Immature natural killer cell (primary cell): ENCODE measurements at regions not wholly inside any gene's neighbourhood (a gene's known extent, or its start where the extent isn't known, plus 50 kb on each side); places are given as distances from the start of the nearest gene placed in this dataset.

Source experiments
- DNase-seq, 3 donors: peaks; one replicate each; pipeline ENCODE4 v3.0.0; 2022; ENCODE audit warnings: mixed read lengths in 1 of 3
- H3K27ac Mint-ChIP-seq, 6 donors: one replicate each; pipeline ENCODE4 v1.8.0; 2020; ENCODE audit warnings: mixed read lengths in 6 of 6, mild to moderate bottlenecking in 5 of 6, inconsistent platforms in 4 of 6, moderate library complexity in 3 of 6
- H3K27me3 Mint-ChIP-seq, 3 donors: one replicate each; pipeline ENCODE4 v1.8.0; 2020 to 2021; ENCODE audit warnings: low read depth in 3 of 3, mild to moderate bottlenecking in 3 of 3, mixed read lengths in 3 of 3, moderate library complexity in 3 of 3, inconsistent platforms in 1 of 3
- H3K36me3 Mint-ChIP-seq, 3 donors: one replicate each; pipeline ENCODE4 v1.8.0; 2020; ENCODE audit warnings: mixed read lengths in 3 of 3, inconsistent platforms in 2 of 3, mild to moderate bottlenecking in 2 of 3
- H3K4me1 Mint-ChIP-seq, 2 donors: one replicate each; pipeline ENCODE4 v1.8.0; 2020; ENCODE audit warnings: inconsistent platforms in 2 of 2, mild to moderate bottlenecking in 2 of 2, mixed read lengths in 2 of 2, moderate library complexity in 1 of 2
- H3K4me3 Mint-ChIP-seq, 5 donors: one replicate each; pipeline ENCODE4 v1.8.0; 2020; ENCODE audit warnings: mild to moderate bottlenecking in 5 of 5, mixed read lengths in 5 of 5, inconsistent platforms in 3 of 5, moderate library complexity in 3 of 5
- H3K9me3 Mint-ChIP-seq, 6 donors: one replicate each; pipeline ENCODE4 v1.8.0; 2020; ENCODE audit warnings: mild to moderate bottlenecking in 6 of 6, mixed read lengths in 6 of 6, inconsistent platforms in 4 of 6, moderate library complexity in 3 of 6

DNA sequence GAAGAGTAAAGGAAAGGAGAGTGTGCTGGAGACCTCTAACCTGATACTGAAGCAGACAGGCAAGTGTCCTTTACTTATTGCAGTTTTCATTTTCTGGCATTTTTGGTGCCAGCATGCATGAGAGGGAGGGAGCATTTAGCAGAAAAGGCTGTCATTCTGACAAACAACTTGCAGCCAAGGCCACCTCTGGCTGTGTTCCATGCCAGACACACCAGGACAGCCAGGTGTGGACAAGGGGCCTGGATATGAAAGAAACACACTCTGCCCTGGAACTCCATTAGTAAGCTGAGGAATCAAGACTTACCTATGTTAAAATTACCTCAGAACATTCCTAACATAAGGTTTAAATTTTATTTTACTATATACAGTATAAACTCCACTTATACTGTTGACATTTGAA is 365.4 kb upstream of the CAMK1G start:
- no peak overlapping the region for H3K27ac Mint-ChIP-seq
- DNase-seq = no peak
- no peak overlapping the region for H3K4me3 Mint-ChIP-seq
- H3K27me3 Mint-ChIP-seq = peaks cover 0 to 2% (median 0%) of the 10 kb centered on the region in 3 donors
- no peaks in the 10 kb centered on the region for H3K4me1 Mint-ChIP-seq
- H3K36me3 Mint-ChIP-seq = no peaks in the 10 kb centered on the region
- peaks cover 0 to 12% (median 3%) of the 10 kb centered on the region in 6 donors for H3K9me3 Mint-ChIP-seq

DNA sequence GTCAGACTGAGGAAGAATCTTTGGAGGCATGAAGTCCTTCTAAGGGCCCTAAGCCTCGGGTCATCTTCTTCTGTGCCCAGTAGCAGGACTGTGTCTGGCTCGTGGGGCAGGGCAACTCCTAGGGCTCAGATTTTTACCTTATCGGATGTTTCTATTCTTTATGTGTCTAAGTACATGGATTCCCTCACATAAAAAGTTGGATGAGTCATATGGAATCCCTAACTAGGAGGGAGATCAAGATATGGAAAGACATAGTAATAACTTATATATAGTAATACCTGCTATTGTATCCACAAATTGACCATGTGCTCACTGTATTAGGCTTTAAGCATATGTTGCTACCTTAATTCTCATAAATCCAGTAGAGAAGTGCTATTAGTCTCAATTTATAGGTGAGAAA is 364.5 kb upstream of the CAMK1G start:
- no peaks in the 10 kb centered on the region for H3K4me1 Mint-ChIP-seq
- H3K4me3 Mint-ChIP-seq = no peak overlapping the region
- DNase-seq = no peak
- H3K27me3 Mint-ChIP-seq = peaks cover 0 to 2% (median 0%) of the 10 kb centered on the region in 3 donors
- peaks cover 0 to 12% (median 3%) of the 10 kb centered on the region in 6 donors for H3K9me3 Mint-ChIP-seq
- H3K36me3 Mint-ChIP-seq = no peaks in the 10 kb centered on the region
- H3K27ac Mint-ChIP-seq = no peak overlapping the region

DNA sequence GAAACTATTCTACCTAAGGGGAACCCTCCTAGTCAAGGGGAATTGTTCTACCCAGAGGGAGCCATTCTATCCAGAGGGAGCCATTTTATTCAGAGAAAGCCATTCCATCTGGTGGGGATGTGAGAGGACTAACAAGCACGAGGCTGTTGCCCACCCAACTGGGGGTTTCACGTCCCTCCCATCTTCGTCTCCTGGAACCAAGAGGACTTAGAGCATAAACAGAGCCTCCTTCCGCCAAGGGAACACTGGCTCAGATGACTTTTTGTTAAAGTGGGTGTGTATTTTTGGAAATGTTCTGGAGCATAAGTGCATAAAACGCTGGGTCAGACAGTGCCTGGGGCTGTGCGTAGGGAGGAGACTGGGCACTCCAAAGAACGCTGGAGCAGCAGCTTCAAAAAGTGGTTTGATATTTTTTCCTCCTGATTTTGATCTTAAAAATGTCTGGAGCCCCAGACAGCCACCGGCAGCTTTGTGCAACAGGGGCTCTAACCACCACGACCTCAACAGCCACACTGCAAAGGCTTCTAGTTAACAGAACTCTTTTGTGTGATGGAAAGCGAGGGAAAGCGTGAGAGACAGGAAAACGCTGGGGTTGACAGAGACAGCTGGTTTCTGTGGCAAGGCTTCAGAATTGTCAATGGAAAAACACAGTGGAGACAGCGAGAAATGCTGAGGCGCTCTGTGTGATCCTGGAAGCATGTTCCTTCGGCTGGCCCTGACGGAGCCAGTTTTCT is 363.6 kb upstream of the CAMK1G start:
- Mint-ChIP-seq H3K36me3 (no peaks in the 10 kb centered on the region), H3K27ac (no peak overlapping the region), H3K27me3 (peaks cover 0 to 3% (median 2%) of the 10 kb centered on the region in 3 donors), H3K4me1 (no peaks in the 10 kb centered on the region), H3K4me3 (no peak overlapping the region), H3K9me3 (peaks cover 0 to 12% (median 3%) of the 10 kb centered on the region in 6 donors)
- DNase-seq = no peak

DNA sequence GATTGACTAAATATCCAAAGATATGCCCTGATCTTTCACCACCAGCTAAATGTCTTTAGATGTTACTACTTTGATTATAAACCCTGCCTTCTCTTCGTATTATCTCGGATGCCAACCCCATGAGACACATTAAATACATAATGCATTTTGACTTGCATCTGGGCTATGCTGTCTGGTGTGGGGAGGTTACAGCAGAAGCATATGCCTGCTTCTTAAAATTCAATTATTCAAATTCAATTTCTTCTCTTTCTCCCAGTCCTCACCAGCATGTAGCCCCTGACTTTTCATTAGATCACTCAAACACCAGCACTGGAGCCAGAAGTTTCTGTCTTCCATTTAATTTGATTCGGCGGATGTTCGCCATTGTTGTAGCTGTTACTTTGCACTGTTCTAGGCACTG is 360.7 kb upstream of the CAMK1G start:
- Mint-ChIP-seq H3K9me3 (peaks cover 0 to 8% (median 2%) of the 10 kb centered on the region in 6 donors), H3K4me3 (no peak overlapping the region), H3K36me3 (no peaks in the 10 kb centered on the region), H3K4me1 (no peaks in the 10 kb centered on the region), H3K27ac (no peak overlapping the region), H3K27me3 (peaks cover 0 to 2% (median 1%) of the 10 kb centered on the region in 3 donors)
- DNase-seq = no peak

DNA sequence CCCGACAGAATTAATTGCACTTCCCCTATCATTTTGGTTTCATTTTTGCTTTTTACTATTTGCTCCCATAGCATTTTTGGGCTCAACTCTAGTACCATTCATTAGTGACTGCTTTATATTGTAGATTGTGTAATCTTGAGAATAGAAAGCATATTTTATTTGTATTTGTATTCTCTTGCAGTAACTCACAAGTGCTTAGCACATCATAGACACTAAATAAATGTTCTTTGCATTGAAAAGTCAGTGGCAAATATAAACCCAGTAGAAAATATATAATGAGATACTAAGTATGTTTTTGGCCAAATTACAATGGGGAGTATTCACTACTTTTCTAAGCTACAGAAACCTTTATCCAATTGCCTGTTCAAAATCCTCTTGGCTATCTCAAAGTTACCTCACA is 359.7 kb upstream of the CAMK1G start:
- Mint-ChIP-seq H3K27ac (no peak overlapping the region), H3K4me3 (no peak overlapping the region), H3K36me3 (no peaks in the 10 kb centered on the region), H3K4me1 (no peaks in the 10 kb centered on the region), H3K27me3 (peaks cover 0 to 2% (median 1%) of the 10 kb centered on the region in 3 donors), H3K9me3 (peaks cover 0 to 8% (median 1%) of the 10 kb centered on the region in 6 donors)
- no peak for DNase-seq

DNA sequence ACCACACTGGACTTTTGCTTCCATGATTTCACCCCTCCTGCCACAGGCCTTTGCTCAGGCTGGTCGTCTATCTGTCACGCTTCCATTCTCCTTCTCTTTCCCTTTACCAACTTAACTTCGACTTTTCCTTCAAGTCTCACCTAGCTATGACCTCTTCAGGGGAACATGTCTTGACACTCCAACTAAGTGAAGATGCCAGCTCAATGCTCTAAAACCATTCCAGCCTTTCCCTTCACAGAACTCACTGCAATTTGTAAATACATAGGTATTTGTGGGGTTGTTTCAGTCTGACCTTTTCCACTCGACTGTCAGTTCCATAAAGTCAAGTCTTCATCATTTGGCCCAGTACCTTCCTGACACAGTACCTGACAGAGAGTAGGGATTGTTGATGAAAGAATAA is 358.6 kb upstream of the CAMK1G start:
- Mint-ChIP-seq H3K4me3 (no peak overlapping the region), H3K36me3 (no peaks in the 10 kb centered on the region), H3K27me3 (peaks cover 0 to 2% (median 1%) of the 10 kb centered on the region in 3 donors), H3K4me1 (no peaks in the 10 kb centered on the region), H3K9me3 (peaks cover 0 to 8% (median 4%) of the 10 kb centered on the region in 6 donors), H3K27ac (no peak overlapping the region)
- no peak for DNase-seq

DNA sequence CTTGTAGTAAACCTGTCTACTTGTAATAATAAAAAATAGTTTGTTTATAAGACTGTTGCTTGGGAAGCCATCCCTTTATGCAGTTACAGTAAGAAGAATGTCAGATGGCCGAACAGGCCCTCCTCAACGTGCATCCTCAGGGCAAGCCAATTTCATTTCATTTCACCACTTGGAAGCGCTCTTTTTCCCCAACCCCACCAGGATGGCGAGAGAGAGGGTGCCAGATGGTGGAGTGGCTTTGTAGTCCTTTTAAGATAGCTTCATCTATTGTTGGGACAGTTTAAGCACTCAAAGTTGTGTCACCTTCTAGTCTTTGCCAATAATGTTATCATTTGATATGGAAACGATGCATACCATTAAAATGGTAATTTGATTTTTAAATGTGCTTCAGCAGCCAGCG is 356.3 kb upstream of the CAMK1G start:
- Mint-ChIP-seq H3K9me3 (peaks cover 6 to 14% (median 9%) of the 10 kb centered on the region in 6 donors), H3K4me3 (no peak overlapping the region), H3K27me3 (peaks cover 1 to 4% (median 2%) of the 10 kb centered on the region in 3 donors), H3K36me3 (peaks cover 0 to 4% (median 0%) of the 10 kb centered on the region in 3 donors), H3K4me1 (no peaks in the 10 kb centered on the region), H3K27ac (no peak overlapping the region)
- DNase-seq = no peak

DNA sequence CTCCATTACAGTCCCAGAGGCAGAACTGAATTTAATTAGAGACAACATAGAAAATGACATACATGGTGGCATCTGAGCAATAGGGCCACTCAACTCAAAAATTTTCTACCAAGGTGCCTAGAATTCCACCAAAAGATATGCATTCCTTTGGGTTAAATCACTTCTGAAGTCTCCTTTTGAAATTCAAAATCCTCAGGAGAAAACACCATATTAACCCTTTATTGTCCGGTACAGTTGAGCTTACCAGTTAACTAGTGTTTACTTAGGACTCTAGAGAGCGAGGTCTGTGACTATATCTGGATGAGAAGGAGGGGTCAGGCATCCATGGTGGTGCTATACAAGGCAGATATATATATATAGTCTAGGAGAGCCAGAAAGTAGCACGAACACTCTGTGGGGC is 355.6 kb upstream of the CAMK1G start:
- Mint-ChIP-seq H3K27me3 (peaks cover 1 to 5% (median 4%) of the 10 kb centered on the region in 3 donors), H3K27ac (no peak overlapping the region), H3K36me3 (peaks cover 0 to 4% (median 0%) of the 10 kb centered on the region in 3 donors), H3K4me1 (no peaks in the 10 kb centered on the region), H3K9me3 (peaks cover 6 to 16% (median 11%) of the 10 kb centered on the region in 6 donors), H3K4me3 (no peak overlapping the region)
- DNase-seq = no peak

DNA sequence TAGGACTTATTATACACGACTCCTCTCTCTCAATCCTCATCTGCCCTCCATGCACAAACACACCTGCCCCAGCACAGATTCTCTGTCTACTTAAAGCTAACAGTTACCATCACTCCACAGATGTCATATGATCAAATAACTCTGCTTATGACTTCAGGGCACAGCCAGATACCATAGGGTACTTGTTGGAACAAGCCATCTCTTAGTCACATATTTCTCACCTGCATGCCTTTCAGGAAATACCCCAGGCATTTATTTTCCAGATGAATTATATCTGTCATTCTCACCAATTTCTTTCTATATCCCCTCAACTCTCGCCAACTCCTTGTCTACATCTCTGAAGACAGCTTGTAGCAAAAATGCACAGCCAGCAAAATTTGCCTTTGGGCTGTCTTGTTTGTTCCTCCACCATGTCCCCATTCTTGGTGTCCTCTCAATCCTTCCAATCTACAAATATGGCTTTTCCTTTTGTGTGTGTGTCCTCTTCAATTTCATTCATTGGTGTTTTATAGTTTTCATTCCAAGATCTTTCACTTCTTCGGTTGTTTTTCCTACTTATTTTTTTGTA is 353.9 kb upstream of the CAMK1G start:
- Mint-ChIP-seq H3K4me1 (no peaks in the 10 kb centered on the region), H3K4me3 (no peak overlapping the region), H3K36me3 (peaks cover 0 to 4% (median 0%) of the 10 kb centered on the region in 3 donors), H3K27ac (no peak overlapping the region), H3K9me3 (peaks cover 6 to 16% (median 11%) of the 10 kb centered on the region in 6 donors), H3K27me3 (peaks cover 1 to 5% (median 5%) of the 10 kb centered on the region in 3 donors)
- no peak for DNase-seq

DNA sequence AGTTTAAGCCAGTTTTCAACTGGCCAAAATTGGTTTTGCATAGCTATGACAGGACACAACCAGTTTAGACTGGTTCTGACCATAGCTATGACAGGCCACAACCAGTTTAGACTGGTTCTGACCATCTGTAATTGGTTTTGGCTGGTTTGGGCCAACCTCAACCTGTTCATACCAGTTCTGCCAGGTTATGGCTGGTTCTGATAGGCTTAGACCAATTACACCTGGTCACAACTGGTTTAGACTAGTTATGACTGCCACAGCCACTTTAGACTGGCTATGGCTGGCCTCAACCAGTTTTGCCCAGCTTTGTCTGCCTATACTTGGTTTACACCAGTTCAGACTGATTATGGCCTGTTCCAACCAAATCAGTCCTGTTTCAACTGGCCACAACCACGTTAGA is 353.2 kb upstream of the CAMK1G start:
- peaks cover 4 to 15% (median 9%) of the 10 kb centered on the region in 6 donors for H3K9me3 Mint-ChIP-seq
- no peak for DNase-seq
- peaks cover 0 to 4% (median 0%) of the 10 kb centered on the region in 3 donors for H3K36me3 Mint-ChIP-seq
- H3K27me3 Mint-ChIP-seq = peaks cover 0 to 5% (median 3%) of the 10 kb centered on the region in 3 donors
- H3K27ac Mint-ChIP-seq = no peak overlapping the region
- no peaks in the 10 kb centered on the region for H3K4me1 Mint-ChIP-seq
- no peak overlapping the region for H3K4me3 Mint-ChIP-seq

DNA sequence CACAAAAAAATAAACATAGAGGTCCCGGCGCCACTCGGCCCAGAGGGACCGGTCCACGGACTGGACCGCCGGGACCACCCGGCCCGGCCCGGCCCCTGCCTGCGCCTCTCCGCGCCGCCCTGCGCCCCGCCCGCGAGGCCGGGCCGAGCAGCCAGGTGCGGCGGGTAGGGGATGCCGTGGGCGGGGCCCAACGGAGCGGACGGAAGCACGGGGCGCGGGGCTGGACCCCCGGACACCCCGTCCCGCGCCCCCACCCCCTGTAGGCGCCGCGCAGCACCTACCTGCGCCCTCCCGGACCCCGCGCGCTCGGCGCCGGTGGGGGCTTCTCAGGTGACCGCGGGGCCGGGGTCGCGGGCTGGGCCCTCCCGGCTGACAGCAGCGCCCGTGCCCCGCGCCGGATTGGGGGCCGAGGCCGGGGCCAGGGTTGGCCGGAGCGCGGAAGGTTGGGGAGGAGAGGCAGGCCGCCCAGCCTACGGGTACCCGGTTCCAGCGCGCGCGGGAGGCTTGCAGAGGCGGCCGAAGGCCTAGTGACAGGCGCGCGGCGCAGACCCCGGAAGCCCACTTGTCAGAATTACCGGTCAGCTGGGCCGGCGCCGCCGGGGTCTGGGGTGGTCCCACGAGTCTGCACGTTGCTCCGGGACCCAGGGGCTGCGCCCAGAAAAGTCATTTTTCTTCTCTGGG is 351.9 kb upstream of the CAMK1G start:
- Mint-ChIP-seq H3K36me3 (peaks cover 0 to 4% (median 0%) of the 10 kb centered on the region in 3 donors), H3K27me3 (peaks cover 0 to 5% (median 3%) of the 10 kb centered on the region in 3 donors), H3K4me3 (no peak overlapping the region), H3K4me1 (no peaks in the 10 kb centered on the region), H3K27ac (no peak overlapping the region), H3K9me3 (peaks cover 4 to 15% (median 9%) of the 10 kb centered on the region in 6 donors)
- DNase-seq = no peak

DNA sequence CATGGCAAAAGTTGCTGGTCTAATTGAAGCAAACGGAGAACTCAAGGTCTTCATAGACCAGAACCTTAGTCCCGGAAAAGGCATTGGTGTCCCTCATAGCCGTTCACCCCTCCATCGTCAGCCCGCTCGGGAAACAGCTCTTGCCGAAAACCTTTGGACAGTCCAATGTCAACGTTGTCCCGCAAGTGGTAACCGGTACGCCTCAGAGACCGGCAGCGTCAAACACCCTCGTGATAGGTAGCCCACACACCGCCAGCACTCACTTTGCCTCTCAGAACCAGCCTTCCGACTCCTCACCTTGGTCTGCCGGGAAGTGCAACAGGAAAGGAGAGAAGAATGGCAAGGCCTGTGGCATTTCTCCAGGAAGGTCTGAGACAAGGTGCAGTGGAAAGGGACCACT is 351.3 kb upstream of the CAMK1G start:
- Mint-ChIP-seq H3K4me1 (no peaks in the 10 kb centered on the region), H3K4me3 (no peak overlapping the region), H3K36me3 (peaks cover 0 to 4% (median 0%) of the 10 kb centered on the region in 3 donors), H3K9me3 (peaks cover 4 to 15% (median 9%) of the 10 kb centered on the region in 6 donors), H3K27me3 (peaks cover 0 to 5% (median 3%) of the 10 kb centered on the region in 3 donors), H3K27ac (no peak overlapping the region)
- no peak for DNase-seq

DNA sequence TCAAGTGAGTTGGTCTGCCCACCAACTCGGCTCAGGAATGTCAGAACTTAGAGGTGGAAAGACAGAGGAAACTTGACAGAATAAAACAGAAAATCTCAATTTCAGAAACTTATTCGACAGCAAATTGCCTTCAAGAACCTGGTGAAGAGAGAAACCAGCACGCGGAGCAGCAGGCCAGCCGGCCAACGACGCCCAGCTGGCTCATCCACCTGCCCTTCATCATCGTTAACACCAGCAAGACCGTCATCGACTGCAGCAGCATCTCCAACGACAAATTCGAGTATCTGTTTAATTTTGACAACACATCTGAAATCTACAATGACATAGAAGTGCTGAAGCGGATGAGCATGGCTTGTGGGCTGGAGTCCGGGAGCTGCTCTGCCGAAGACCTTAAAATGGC is 350.8 kb upstream of the CAMK1G start:
- no peak overlapping the region for H3K4me3 Mint-ChIP-seq
- H3K27ac Mint-ChIP-seq = no peak overlapping the region
- DNase-seq = no peak
- H3K36me3 Mint-ChIP-seq = peaks cover 0 to 4% (median 0%) of the 10 kb centered on the region in 3 donors
- no peaks in the 10 kb centered on the region for H3K4me1 Mint-ChIP-seq
- peaks cover 0 to 5% (median 3%) of the 10 kb centered on the region in 3 donors for H3K27me3 Mint-ChIP-seq
- H3K9me3 Mint-ChIP-seq = peaks cover 4 to 15% (median 9%) of the 10 kb centered on the region in 6 donors

DNA sequence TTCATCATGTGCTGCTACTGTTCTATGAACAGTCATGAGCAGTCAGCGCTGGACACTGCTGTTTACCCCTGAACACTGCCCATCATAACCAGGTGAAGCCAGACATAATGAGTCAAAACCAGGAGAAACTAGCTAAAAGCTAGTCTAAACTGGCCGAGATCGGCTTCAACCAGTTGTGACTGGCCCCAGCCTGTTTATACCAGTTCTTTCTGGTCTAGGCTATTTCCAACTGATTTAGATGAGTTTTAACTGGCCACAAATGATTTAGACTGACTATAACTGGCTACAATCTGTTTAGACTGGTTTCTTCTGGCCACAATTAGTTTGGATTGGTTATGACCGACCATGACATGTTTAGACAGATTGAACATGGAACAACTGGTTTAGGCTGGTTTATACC is 348.3 kb upstream of the CAMK1G start:
- no peak overlapping the region for H3K27ac Mint-ChIP-seq
- H3K4me3 Mint-ChIP-seq = no peak overlapping the region
- DNase-seq = no peak
- H3K27me3 Mint-ChIP-seq = peaks cover 0 to 5% (median 3%) of the 10 kb centered on the region in 3 donors
- no peaks in the 10 kb centered on the region for H3K4me1 Mint-ChIP-seq
- peaks cover 0 to 4% (median 0%) of the 10 kb centered on the region in 3 donors for H3K36me3 Mint-ChIP-seq
- H3K9me3 Mint-ChIP-seq = peaks cover 1 to 15% (median 8%) of the 10 kb centered on the region in 6 donors
